Tibial nerve (tissue), 3 donors: ENCODE measurements at regions not wholly inside any gene's neighbourhood (a gene's known extent, or its start where the extent isn't known, plus 50 kb on each side); places are given as distances from the start of the nearest gene placed in this dataset.

Experiments used
- CTCF ChIP-seq, 5 experiments: fragments of 200-600 bp in 3 of 5; fragments of 450-650 bp in 2 of 5; sonication (generic) in 3 of 5; IDR thresholded peaks; one replicate each; pipeline ENCODE4 v1.5.1; 2016 to 2019; ENCODE audit warnings: antibody characterized with exemption in 5 of 5, mild to moderate bottlenecking in 3 of 5, moderate library complexity in 2 of 5
- POLR2A ChIP-seq, 2 donors: fragments of 450-650 bp; IDR thresholded peaks; one replicate each; pipeline ENCODE4 v1.6.1; 2017; ENCODE audit warnings: antibody characterized with exemption in 2 of 2, mild to moderate bottlenecking in 2 of 2, moderate library complexity in 2 of 2

GRCh38 chr2:144239306-144239705, 280.6 kb downstream of the ZEB2 start:
- no peak for TF ChIP-seq CTCF (IDR thresholded peaks at IDR 0.05)
- TF ChIP-seq POLR2A (IDR thresholded peaks at IDR 0.05), result no peak
